ENCODE measurements at regions not wholly inside any gene's neighbourhood (a gene's known extent, or its start where the extent isn't known, plus 50 kb on each side); places are given as distances from the start of the nearest gene placed in this dataset.
A peak's percentile ranks its signal among the peaks of the same experiment; 100 is the strongest.
"Not testable (repeated sequence)": the region's sequence is repeated elsewhere in the genome, so short reads cannot be mapped to it uniquely, and the experiment has no call there.

- ATAC-seq (no peak), DNase-seq (no peak)
- intact Hi-C loops (cut with DNase I, micrococcal nuclease) = no loop called here
Observed at GRCh38 chr4:186481998-186482790, 73.2 kb downstream of the MTNR1A start.

- intact Hi-C loops (cut with DNase I, micrococcal nuclease) = no loop called here
- DNase-seq (no peak), ATAC-seq (no peak)
Observed at GRCh38 chr4:186475202-186475601, 80.2 kb downstream of the MTNR1A start.

DNA sequence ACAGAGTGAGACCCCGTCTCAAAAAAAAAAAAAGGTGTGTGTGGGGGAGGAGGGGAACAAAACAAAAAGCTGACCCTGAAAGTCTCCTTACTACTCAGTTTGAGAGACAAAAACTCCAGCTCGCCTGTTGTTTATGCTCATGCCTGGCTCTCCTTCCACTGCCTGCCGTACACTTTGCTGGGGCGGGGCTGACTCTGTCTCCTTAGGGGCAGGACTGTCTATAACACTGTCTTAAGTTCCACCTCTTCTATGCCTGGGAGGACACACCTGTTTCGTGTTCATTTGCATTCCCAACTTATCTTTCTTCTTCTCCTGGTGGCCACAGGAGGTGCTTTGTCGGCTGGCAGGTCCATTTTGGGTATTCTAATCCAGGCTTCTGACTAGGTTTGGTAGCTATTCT lies 81.4 kb downstream of the MTNR1A start:
- intact Hi-C loops (cut with DNase I, micrococcal nuclease) = no loop called here
- DNase-seq = peak; percentile 28 to 41
- ATAC-seq = peak; percentile 96

DNA sequence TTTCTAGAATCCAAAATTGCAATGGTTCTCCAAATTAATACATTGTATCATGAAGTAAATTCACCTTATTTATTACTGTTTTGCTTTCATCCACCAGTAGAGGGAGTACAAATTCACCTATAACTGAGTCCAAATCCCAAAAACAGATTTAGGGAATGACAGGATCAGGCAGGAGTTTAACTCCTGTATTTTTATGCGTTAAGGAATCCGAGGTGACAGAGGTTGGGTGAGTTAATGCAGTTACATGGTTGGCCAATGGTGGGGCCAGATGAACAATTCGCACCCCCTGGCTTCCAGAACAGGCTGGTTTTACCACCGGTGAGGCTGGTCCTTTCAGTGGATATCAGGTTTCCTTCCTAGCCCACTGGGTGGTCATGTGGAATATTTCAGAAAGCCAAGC lies 82.4 kb downstream of the MTNR1A start:
- intact Hi-C loops (cut with DNase I, micrococcal nuclease) = no loop called here
- ATAC-seq (peak; percentile 49), DNase-seq (no peak)

DNA sequence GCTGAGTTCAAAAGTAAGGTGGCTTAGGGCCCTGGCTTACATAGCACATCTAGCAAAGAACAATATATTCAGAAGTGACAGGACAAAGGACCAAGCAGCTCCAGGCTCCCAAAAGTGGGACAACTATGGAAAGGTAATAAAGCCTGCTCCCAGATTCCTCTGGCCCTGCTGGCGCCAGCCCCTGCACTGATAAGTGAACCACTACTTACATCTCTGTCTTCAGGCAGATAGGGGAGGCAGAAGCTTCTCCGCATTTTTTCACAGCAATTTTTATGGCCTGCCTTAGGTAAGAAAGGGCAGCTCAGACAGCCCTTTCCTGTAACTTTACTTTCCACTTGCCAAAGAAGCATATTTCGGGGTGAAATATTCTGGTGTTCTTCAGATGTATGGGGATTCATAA lies 83.9 kb downstream of the MTNR1A start:
- intact Hi-C loops (cut with DNase I, micrococcal nuclease) = no loop called here
- DNase-seq (no peak), ATAC-seq (no peak)

GRCh38 chr4:186458050-186458449 lies 97.3 kb downstream of the MTNR1A start:
- DNase-seq (no peak), ATAC-seq (no peak)
- intact Hi-C loops (cut with DNase I, micrococcal nuclease) = no loop called here

- no peak for ATAC-seq
- DNase-seq = no peak
- intact Hi-C loops (cut with DNase I, micrococcal nuclease) = no loop called here
Observed at GRCh38 chr4:186451982-186452381, 103.4 kb downstream of the MTNR1A start.

DNA sequence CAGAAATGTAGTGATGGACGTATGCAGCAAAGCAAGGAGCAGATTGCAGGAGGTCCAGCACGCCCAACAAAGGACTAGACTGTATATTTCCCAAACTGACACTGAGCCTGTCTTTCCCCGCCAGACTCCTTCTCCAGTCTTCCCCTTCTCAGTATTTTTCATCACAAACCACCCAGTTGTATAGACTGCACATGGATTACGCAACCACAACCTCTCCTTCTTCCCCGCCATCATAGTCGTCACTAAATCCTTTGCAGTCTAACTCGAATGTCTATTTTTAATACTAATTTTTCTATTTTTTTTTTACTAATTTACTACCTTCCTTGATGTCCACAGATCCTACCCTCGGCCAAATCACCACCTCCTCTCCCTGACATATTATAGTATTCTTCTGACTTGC lies 105.4 kb downstream of the MTNR1A start:
- no peak for ATAC-seq
- intact Hi-C loops (cut with DNase I, micrococcal nuclease) = no loop called here
- no peak for DNase-seq

DNA sequence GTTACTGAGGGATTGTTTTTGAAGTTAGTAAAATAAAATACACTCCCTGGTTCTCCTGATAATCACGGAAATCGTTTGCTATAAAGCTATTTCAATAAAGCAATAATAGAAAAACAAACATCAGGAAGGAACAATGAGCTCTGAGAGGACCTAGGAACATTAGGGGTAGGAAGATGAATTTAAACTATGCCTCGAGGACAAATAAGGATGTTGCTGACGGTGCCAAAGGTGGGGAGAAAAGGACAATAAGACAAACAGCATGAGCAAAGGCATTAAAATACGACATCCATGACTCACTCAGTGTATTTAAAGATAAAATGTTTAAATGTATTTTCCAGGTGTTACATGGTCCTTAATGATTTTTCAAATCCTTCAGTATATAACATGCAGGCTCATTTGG lies 110.3 kb downstream of the MTNR1A start:
- ATAC-seq (peak; percentile 96), DNase-seq (peak; percentile 11 to 45)
- intact Hi-C loops (cut with DNase I, micrococcal nuclease) = no loop called here

- DNase-seq (no peak), ATAC-seq (no peak)
- intact Hi-C loops (cut with DNase I, micrococcal nuclease) = no loop called here
Observed at GRCh38 chr4:186441502-186441901, 113.9 kb downstream of the MTNR1A start.

DNA sequence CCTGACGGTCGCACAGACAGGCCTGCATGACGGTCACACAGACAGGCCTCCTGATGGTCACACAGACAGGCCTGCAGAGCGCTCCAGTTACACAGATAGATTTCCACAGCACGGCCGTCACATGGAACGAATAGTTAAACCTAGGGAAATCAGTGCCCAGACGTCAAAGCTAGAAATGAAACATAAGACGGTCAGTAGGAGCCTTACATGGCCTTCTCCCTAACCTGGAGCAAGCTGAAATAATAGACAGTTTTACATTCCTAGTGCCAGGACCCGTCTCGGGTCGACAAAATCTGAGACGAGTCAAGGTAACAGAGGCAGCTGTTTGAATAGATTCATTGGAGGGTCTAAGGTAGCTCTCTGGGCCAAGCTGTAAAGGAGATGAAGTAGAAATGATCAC lies 126.9 kb downstream of the MTNR1A start:
- intact Hi-C loops (cut with DNase I, micrococcal nuclease) = no loop called here
- no peak for DNase-seq

GRCh38 chr4:186424745-186425144 lies 130.6 kb downstream of the MTNR1A start:
- intact Hi-C loops (cut with DNase I, micrococcal nuclease) = no loop called here
- ATAC-seq (no peak), DNase-seq (no peak)

More for the DNA sequence above, 126.9 kb downstream of the MTNR1A start:
- ATAC-seq = no peak

DNA sequence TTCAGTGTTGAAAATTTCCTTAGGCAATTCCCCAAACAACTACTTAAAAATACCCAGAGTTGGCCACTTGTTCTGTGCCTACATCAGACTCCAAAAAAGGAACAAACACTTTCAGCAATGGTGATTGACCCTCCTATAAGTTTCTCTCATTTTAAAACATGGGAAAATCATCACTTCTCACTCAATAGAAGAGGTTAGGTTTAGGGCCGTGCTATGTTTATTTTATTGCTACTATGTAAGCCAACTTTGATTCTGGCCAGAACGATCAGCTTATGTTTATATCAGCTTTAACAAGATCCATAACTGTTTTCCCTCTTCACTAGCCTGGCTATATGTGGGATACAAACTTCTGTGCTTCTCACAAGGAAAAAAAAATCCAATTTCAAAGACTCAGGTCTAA lies 133.1 kb downstream of the MTNR1A start:
- ATAC-seq (no peak), DNase-seq (no peak)
- intact Hi-C loops (cut with DNase I, micrococcal nuclease) = no loop called here

DNA sequence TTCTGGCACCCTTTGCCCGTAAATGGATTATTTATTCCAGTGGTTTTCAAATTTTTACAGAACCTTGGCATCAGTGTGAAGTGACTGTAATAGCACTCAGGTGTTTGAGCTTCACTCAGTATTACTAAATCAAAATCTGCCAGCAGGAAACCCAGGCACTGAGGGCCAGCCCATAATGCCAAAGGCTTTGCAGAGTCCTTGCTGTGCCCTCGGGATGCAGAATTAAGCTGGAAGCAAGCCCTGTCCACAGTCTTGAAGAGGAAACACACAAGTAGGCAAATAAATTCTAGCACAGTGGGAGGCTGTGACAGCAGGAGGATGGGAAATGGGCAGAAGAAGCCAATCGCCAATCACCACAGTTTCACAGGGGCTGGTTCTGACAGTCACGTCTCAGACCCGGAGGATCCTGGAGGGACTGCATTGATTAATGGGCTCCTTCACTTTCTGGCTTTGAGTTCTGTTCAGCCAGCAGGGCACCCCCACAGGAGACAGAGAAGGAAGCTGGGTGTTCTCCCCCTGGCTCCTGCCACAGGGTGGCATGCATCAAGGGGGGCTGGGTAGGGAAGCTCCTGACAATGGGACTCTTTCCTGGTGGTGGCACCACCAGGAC lies 138.8 kb downstream of the MTNR1A start:
- no peak for ATAC-seq

DNA sequence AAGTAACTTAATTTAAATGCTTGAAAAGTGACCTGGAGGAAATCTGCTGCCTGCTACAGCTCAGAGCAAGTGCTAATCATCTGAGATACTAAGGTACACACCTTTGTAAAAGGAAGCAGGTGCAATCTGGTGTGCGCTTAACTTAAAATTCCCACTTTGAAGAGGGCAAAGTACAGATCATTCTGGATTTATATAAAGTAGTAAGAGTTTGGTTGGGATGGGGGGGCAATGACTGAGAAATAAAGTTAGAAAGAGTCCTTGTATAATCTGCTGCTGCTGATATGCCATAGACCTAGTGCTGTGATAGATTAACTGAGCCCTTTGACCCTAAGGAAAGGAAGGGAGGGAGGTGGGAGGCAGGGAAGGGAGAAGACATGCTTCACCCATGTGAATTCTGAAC lies 141.0 kb downstream of the MTNR1A start:
- DNase-seq (no peak), ATAC-seq (peak; percentile 96)
- intact Hi-C loops (cut with DNase I, micrococcal nuclease) = no loop called here

More for the DNA sequence above, 138.8 kb downstream of the MTNR1A start:
- DNase-seq = no peak
- intact Hi-C loops (cut with DNase I, micrococcal nuclease) = no loop called here

DNA sequence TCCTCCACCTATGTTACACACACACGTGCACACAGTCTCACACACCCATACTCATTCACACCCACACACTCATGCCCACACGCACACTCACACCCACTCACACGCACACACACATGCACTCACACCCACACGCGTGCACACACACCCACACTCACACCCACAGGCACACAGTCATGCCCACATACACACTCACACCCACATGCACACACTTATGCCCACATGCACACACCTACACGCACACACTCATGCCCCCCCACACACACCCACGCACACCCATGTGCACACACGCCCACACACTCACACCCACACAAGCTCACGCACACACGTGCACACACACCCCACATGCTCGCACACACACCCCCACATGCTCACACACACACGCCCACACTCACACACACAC lies 140.0 kb downstream of the F11 start:
- ATAC-seq = no peak
- intact Hi-C loops (cut with DNase I, micrococcal nuclease) = no loop called here
- DNase-seq = no peak

- ATAC-seq (no peak), DNase-seq (no peak)
- intact Hi-C loops (cut with DNase I, micrococcal nuclease) = no loop called here
Observed at GRCh38 chr4:186404562-186405134, 138.7 kb downstream of the F11 start.

DNA sequence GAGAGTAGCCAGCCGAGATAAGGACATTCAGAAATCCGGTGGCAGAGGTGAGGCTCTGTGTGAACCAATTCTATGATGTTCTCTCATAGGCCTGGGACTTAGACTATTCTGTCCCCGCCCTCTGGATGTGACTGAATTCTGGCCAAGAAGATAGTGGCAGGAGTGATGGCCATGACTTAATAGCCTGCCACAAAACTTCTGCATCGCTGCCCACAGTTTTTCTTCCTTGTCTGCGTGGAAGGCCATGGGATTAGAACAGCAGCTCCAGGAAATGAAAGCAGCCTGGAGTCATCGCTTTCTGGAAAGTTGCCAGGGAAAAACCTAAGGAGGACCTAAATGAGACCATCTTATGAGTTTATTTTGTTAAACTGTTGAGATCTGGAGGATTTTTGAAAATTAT lies 134.7 kb downstream of the F11 start:
- DNase-seq (peak; percentile 12 to 48), ATAC-seq (peak; percentile 95)
- intact Hi-C loops (cut with DNase I, micrococcal nuclease) = no loop called here

- ATAC-seq = no peak
- DNase-seq = no peak
- intact Hi-C loops (cut with DNase I, micrococcal nuclease) = no loop called here
Observed at GRCh38 chr4:186392017-186392416, 126.0 kb downstream of the F11 start.

DNA sequence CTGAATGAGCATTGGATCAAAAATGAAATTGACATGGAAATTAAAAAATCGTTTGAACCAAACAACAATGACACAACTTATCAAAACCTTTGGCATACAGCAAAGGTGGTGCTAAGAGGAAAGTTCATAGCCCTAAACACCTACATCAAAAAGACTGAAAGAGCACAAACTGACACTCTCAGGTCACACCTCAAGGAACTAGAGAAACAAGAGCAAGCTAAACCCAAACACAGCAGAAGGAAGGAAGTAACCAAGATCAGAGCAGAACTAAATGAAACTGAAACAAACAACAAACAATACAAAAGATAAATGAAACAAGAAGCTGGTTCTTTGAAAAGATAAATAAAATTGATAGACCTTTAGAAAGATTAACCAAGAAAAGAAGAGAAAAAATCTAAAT lies 118.3 kb downstream of the F11 start:
- intact Hi-C loops (cut with DNase I, micrococcal nuclease); ATAC-seq; DNase-seq: not testable (repeated sequence)
